Sigmoid colon (tissue), 4 donors: ENCODE measurements at regions not wholly inside any gene's neighbourhood (a gene's known extent, or its start where the extent isn't known, plus 50 kb on each side); places are given as distances from the start of the nearest gene placed in this dataset.

Experiments
- EP300 ChIP-seq, 4 donors: sonication (generic); formaldehyde crosslinking; IDR thresholded peaks; one replicate each; pipeline ENCODE4 v1.6.1; 2017; ENCODE audit warnings: antibody characterized with exemption in 4 of 4
- POLR2A ChIP-seq, 2 donors: fragments of 450-650 bp; IDR thresholded peaks; one replicate each; pipeline ENCODE4 v1.6.1; 2016; ENCODE audit warnings: antibody characterized with exemption in 2 of 2, mild to moderate bottlenecking in 2 of 2, moderate library complexity in 2 of 2
- POLR2AphosphoS5 ChIP-seq, 4 donors: sonication (generic); formaldehyde crosslinking; IDR thresholded peaks; one replicate each; pipeline ENCODE4 v1.6.1; 2017; ENCODE audit warnings: antibody characterized with exemption in 4 of 4
- TF ChIP-seq, protein P1 (sequence below), 4 experiments: fragments of 450-650 bp in 3 of 4; fragments of 200-600 bp in 1 of 4; IDR thresholded peaks; one replicate each; pipeline ENCODE4 v1.5.1; 2016 to 2019; ENCODE audit warnings: antibody characterized with exemption in 4 of 4, mild to moderate bottlenecking in 3 of 4, moderate library complexity in 2 of 4

DNA sequence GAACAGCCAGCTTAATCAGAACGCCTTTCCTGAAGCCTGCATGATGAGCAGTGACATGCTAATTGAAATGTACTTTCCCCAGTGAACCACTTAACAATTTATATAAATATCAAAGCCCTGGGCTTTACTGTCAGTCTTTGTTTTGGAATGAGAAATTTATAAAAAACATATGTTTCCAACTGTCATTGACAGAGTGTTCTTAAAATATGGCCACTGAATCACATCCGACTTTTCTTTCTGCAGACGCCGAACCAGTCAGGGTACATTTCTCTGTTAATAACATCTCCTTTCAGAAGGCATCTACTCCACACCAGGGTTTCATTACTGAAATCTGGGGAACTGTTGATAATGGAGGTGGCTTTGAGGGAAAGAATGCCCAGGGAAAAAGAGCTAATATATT, 343.7 kb downstream of the INSIG2 start:
- no peak for TF ChIP-seq POLR2AphosphoS5 (IDR thresholded peaks at IDR 0.05)
- TF ChIP-seq, protein P1, sequence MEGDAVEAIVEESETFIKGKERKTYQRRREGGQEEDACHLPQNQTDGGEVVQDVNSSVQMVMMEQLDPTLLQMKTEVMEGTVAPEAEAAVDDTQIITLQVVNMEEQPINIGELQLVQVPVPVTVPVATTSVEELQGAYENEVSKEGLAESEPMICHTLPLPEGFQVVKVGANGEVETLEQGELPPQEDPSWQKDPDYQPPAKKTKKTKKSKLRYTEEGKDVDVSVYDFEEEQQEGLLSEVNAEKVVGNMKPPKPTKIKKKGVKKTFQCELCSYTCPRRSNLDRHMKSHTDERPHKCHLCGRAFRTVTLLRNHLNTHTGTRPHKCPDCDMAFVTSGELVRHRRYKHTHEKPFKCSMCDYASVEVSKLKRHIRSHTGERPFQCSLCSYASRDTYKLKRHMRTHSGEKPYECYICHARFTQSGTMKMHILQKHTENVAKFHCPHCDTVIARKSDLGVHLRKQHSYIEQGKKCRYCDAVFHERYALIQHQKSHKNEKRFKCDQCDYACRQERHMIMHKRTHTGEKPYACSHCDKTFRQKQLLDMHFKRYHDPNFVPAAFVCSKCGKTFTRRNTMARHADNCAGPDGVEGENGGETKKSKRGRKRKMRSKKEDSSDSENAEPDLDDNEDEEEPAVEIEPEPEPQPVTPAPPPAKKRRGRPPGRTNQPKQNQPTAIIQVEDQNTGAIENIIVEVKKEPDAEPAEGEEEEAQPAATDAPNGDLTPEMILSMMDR (IDR thresholded peaks at IDR 0.05), result no peak
- TF ChIP-seq POLR2A (IDR thresholded peaks at IDR 0.05), result no peak
- no peak for TF ChIP-seq EP300 (IDR thresholded peaks at IDR 0.05)
